Activated CD8-positive, alpha-beta memory T cell treated with anti-CD3 and anti-CD28 coated beads for 48 hours (primary cell): ENCODE measurements at regions not wholly inside any gene's neighbourhood (a gene's known extent, or its start where the extent isn't known, plus 50 kb on each side); places are given as distances from the start of the nearest gene placed in this dataset.

Experiments
- DNase-seq, 3 experiments: peaks; one replicate each; pipeline ENCODE4 v3.0.0-alpha.2; 2020; ENCODE audit warnings: low read depth in 2 of 3, low spot score in 2 of 3

DNA sequence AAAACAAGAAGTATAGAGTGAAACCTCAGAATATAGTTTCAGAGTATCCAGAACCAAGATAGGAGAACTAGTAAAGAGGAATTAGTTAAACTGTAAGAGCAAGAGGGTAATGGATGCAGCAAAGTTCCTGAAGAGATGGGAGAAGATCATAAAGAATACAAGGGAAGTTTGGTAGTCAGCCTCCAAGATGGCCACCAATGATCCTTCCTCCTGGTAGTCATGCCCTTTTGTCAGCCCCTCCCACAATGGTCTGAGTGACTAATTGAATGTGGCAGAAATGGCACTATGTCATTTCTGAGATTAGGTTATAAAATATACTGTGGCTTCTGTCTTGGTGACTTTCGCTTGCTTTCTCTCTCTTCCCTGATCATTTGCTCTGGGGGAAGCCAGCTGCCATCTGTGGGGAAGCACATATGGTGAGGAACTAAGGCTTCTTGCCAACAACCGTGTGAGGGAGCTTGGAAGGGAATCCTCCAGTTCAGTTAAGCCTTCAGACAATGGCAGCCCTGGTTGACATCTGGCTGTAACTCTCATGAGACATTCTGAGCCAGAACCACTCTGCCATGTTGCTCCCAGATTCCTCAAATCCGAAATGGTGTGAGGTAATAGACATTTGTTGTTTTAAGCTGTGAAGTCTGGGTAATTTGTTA, 55.3 kb upstream of the AMN1 start:
- no peak for DNase-seq

DNA sequence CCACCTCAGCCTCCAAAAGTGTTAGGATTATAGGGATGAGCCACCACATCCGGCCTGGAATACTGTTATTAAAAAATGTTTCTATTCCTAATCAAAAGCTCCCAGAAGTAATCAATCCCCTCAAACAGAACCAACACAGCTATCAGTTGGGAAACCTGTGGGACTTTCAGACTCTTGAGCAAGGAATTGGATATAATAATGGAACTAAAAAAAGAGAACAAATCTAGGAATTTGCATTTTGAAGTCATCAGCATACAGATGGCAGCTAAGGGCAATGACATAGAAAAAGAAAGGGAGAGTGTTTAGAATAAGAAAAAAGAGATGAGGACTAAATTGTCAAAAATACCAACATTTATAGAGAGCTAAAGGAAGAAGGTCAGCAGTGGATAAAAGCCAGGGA, 54.7 kb upstream of the AMN1 start:
- DNase-seq = no peak

DNA sequence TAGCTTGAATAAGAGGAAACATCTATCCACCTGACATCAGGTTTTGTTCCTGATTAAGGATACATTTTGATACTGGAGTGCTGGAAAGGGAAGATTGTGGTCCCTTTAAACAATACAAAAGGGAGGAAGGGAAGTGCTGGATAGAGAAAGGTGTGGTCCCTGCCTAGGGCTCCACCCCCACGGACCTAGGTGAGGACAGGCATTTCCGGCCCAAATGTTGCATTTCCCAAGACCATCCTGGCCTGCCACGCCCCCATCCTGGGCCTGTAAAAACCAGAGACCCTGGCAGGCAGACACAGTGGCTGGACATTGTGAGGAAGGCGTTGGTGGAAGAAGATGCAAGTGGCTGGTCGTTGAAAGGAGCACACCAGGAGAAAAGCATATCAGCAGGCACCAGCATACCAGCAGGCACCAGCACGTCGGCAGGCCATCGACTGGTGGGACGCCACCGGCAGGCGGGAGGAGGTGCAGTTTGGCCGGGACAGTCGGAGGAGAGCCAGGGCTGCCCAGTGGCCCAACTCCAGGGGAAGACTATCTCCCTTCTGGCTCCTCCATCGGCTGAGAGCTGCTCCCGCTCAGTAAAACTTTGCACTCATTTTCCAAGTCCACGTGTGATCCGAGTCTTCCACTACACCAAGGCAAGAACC, 53.2 kb upstream of the AMN1 start:
- no peak for DNase-seq

DNA sequence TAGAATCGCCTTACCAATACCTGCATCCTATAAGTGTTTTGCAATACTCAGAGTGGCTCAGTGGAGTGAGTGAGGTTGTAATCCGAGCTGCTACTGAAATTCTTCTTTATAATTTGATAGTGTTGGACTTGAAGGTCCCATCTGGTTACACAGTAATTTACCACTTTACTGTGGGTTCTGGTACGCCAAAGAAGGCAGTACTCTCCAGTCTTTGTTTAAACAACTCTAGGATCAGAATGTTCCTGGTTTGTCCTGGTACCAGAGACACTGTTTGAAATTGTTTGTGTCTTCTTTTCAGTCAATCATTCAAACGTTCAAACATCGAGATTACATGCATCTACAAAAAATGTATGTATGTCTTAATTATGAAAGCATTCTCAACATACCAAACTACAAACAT, 51.3 kb upstream of the AMN1 start:
- no peak for DNase-seq

DNA sequence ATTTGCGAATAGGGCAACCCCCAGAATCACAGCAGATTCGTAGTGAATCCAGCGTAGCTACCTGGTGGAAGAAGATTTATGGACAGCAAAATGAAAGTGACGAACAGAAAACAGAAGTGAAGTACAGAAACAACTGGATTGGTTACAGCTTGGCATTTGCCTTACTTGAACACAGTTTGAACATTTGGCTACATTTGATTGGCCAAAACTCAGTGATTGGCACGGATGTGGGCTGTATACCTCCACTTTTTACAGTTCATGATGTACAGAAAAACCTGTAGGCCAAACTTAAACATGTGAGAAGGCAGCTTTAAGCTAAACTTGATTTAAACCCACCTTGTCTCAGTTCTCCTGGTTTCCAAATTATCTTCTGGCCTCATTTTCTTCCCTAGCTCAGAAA, 49.9 kb upstream of the AMN1 start:
- DNase-seq = no peak
